GM12875 (cell line): ENCODE measurements at regions not wholly inside any gene's neighbourhood (a gene's known extent, or its start where the extent isn't known, plus 50 kb on each side); places are given as distances from the start of the nearest gene placed in this dataset.

Experiments used
- H3K4me3 ChIP-seq: one replicate; pipeline ENCODE4 v1.5.1; 2011; ENCODE audit warnings: low read depth, low read length, control low read depth
- TF ChIP-seq, protein P1 (sequence below): IDR thresholded peaks from 2 replicates; pipeline ENCODE4 v1.5.1; 2011; ENCODE audit warnings: low read depth, mild to moderate bottlenecking, control low read depth, inconsistent platforms, low read length, moderate library complexity, borderline replicate concordance; ENCODE audit not compliant: insufficient read depth

DNA sequence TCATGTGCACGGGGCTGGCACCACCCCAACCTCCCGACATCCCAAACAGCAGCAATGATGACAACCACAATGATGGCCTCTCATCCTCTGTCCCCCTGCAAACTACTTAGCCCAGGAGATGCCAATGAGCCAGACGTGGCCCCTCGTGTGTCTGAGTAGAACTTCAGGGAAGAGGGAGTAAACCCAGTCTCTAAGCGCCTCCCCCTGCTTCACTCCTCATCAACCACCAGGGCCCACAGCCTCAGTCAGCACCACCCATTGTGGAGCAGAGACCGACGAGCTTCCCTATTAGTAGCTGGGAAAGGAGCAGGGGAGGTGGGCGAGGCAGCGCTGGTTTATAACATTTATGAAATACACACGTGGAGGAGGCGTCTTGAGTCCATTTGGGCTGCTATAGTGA lies 182.7 kb upstream of the SFSWAP start:
- TF ChIP-seq, protein P1, sequence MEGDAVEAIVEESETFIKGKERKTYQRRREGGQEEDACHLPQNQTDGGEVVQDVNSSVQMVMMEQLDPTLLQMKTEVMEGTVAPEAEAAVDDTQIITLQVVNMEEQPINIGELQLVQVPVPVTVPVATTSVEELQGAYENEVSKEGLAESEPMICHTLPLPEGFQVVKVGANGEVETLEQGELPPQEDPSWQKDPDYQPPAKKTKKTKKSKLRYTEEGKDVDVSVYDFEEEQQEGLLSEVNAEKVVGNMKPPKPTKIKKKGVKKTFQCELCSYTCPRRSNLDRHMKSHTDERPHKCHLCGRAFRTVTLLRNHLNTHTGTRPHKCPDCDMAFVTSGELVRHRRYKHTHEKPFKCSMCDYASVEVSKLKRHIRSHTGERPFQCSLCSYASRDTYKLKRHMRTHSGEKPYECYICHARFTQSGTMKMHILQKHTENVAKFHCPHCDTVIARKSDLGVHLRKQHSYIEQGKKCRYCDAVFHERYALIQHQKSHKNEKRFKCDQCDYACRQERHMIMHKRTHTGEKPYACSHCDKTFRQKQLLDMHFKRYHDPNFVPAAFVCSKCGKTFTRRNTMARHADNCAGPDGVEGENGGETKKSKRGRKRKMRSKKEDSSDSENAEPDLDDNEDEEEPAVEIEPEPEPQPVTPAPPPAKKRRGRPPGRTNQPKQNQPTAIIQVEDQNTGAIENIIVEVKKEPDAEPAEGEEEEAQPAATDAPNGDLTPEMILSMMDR, result no peak
- H3K4me3 ChIP-seq, result no peak overlapping the region

DNA sequence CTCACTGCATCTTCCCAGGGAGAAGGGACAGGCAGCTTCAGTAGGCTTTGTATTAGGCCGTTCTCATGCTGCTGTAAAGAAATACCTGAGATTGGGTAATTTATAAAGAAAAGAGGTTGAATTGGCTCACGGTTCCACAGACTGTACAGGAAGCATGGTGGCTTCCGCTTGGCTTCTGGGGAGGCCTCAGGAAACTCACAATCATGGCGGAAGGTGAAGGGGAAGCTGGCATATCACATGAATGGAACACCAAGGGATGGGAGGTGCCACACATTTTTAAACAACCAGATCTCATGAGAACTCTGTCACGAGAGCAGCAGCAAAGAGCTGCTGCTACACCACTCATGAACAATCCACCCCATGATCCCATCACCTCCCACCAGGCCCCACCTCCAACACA lies 182.2 kb upstream of the SFSWAP start:
- H3K4me3 ChIP-seq, result no peak overlapping the region
- TF ChIP-seq, protein P1, result no peak

DNA sequence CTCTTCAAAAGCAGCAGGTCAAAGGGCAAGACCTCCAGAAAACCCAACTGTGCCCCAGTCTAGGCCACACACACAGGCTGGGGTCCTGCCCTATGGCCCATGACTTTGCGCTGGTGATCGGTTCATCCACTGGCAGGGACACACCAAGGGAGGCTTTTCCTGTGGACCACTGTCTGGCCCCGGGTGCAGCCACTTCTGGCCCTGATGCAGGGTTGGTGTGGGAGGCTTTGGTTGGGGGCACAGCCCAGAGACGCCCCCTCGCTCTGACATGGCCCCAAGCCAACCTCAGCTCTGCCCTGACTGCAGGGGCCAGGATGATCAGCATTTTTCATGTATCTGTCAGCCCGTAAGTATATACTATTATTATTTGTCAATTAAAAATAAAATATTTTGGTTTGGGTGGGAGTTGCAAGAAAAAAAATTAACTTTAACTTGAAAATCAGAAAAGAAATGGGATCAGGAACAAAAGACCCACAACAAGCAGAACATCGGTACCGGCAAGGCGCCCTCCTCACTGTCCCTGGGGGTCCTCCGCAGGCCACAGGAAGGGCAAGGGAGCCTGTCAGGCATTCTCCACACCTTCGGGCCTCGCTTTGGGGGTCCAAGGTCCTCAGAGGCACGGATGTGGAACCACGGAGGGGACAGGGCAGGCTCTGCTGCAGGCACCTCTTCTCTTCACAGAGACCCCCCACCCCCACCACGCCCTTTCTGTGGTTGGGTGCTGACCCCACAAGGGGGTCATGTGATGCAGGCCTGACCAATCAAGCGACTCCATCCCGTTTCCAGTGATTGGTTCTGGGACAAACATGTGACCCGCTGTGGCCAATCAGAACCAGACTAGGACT lies 181.5 kb upstream of the SFSWAP start:
- TF ChIP-seq, protein P1, result no peak
- H3K4me3 ChIP-seq, result no peak overlapping the region

DNA sequence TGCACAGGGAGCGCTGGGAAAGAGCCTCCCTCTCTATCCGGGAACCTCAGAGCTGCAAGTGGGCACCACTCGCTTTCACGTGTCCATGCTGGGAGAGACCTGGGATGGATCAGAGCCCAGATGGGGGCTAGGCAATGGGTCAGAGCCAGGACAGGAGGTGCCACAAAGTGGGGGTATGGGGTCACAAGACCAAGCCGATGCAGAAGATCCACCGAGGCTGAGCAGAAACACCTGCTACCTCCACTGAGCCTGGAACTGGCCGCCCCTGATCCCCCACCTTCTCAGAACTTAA lies 180.9 kb upstream of the SFSWAP start:
- TF ChIP-seq, protein P1, result no peak
- H3K4me3 ChIP-seq, result no peak overlapping the region

DNA sequence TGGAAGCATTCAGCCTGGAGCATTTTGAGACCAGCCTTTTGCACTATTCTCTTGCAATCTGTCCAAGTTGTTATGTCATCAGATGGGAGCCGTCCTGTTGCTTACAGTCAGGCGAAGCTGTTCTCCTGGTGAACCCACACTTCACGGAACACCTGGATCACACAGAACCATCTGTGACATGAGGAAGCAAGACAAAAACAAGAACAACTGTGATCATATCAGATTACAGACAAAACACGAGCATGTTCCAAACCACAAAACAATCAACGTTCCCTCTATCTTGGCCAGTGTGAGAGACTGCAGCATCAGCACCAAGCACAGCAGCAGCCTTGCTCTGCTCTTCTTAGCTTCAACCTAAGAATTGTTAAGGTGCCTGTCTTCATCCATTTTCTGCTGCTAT lies 180.5 kb upstream of the SFSWAP start:
- TF ChIP-seq, protein P1, result no peak
- no peak overlapping the region for H3K4me3 ChIP-seq

DNA sequence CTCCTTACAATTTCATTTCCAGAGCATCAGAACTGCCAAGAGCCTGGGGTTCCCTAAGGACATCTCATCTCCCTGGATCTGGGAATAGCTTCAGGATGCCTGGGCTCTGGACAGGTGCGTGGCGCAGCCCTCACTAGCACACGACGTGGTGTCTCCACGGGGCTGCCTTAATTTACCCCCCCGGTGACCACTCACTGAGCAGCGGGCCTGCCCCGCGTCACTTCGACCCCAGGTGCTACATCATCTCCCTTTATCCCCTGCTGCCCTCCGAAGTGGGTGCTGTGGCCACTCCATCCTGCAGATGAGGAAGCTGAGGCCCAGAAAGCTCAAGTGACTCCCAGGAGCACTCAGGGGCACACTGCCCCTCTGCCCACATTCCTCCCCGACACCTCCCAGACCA lies 177.8 kb upstream of the SFSWAP start:
- TF ChIP-seq, protein P1, result no peak
- H3K4me3 ChIP-seq, result no peak overlapping the region

DNA sequence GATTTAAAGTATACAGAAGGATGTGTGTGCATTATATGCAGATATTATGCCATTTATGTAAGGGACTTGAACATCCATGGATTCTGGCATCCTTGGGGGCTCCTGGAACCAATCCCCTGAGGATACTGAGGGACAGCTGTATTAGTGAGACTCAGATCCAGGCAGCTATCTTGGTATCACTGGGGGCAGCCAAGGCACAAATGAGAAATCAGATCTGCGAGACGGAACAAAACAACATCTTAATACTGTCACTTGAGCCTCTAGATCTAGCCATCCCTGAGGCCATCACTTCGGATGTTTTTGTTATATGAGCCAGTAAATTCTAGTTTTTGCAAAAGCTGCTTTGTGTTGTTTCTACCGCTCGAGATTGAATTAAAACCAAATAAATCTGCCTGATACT lies 175.1 kb upstream of the SFSWAP start:
- no peak overlapping the region for H3K4me3 ChIP-seq
- TF ChIP-seq, protein P1, result no peak
